Smooth muscle cell of the brain vasculature (primary cell): ENCODE measurements at regions not wholly inside any gene's neighbourhood (a gene's known extent, or its start where the extent isn't known, plus 50 kb on each side); places are given as distances from the start of the nearest gene placed in this dataset.

Source experiments
- DNase-seq: peaks from one replicate; pipeline ENCODE4 v3.0.0-alpha.2; 2012; ENCODE audit warnings: low read depth, low spot score

GRCh38 chr13:37409756-37410155 lies 188.8 kb downstream of the POSTN start:
- no peak for DNase-seq

GRCh38 chr13:37407156-37407555 lies 191.4 kb downstream of the POSTN start:
- no peak for DNase-seq

GRCh38 chr13:37406031-37406430 lies 192.5 kb downstream of the POSTN start:
- DNase-seq: no peak

GRCh38 chr13:37403776-37404527 lies 194.6 kb downstream of the POSTN start:
- peak; percentile 29 for DNase-seq

GRCh38 chr13:37401721-37402120 lies 196.8 kb downstream of the POSTN start:
- DNase-seq: no peak

- no peak for DNase-seq
Observed at GRCh38 chr13:37397535-37397934, 201.0 kb downstream of the POSTN start.

- DNase-seq: no peak
Observed at GRCh38 chr13:37395544-37395943, 203.0 kb downstream of the POSTN start.

GRCh38 chr13:37392389-37392788 lies 206.2 kb downstream of the POSTN start:
- no peak for DNase-seq

GRCh38 chr13:37390735-37391134 lies 207.8 kb downstream of the POSTN start:
- DNase-seq: no peak

- no peak for DNase-seq
Observed at GRCh38 chr13:37385956-37386670, 212.5 kb downstream of the POSTN start.

- no peak for DNase-seq
Observed at GRCh38 chr13:37385248-37385647, 213.3 kb downstream of the POSTN start.

- no peak for DNase-seq
Observed at GRCh38 chr13:37383856-37384370, 214.7 kb downstream of the POSTN start.

- DNase-seq: no peak
Observed at GRCh38 chr13:37383046-37383445, 215.5 kb downstream of the POSTN start.

GRCh38 chr13:37382146-37382545 lies 216.4 kb downstream of the POSTN start:
- no peak for DNase-seq

GRCh38 chr13:37381502-37381901 lies 217.1 kb downstream of the POSTN start:
- DNase-seq: no peak

- DNase-seq: no peak
Observed at GRCh38 chr13:37379841-37380240, 218.7 kb downstream of the POSTN start.

- DNase-seq: no peak
Observed at GRCh38 chr13:37375724-37376123, 222.8 kb downstream of the POSTN start.

GRCh38 chr13:37375071-37375470 lies 223.5 kb downstream of the POSTN start:
- no peak for DNase-seq

- DNase-seq: no peak
Observed at GRCh38 chr13:37369616-37370015, 229.0 kb downstream of the POSTN start.

- DNase-seq: no peak
Observed at GRCh38 chr13:37368501-37368900, 230.1 kb downstream of the POSTN start.

GRCh38 chr13:37366044-37366770 lies 232.4 kb downstream of the POSTN start:
- DNase-seq: no peak

GRCh38 chr13:37365496-37365895 lies 233.1 kb downstream of the POSTN start:
- no peak for DNase-seq
